ENCODE measurements at regions not wholly inside any gene's neighbourhood (a gene's known extent, or its start where the extent isn't known, plus 50 kb on each side); places are given as distances from the start of the nearest gene placed in this dataset.

DNA sequence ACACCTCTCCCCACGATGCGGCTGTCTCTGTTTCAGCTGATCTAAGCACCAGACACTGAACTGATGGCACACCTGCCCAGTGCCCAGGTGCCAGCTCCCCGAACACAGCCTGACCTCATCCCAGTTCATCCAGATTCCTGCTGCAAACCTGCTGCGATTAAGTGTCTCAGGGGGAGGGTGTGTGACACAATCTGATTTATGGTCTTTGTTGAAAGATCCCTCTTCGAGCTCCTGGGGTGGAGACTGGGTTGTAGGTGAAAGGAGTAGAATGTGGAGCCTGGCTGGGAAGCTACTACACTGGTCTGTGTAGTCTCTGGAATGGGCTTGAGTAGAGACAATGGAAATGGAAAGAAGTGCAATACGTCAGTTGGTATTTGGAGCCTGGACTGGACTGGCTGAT, 390.3 kb downstream of the SHANK2 start:
- ATAC-seq (ENCODE audit: low read depth in 2 of 2) (no peak), DNase-seq (no peak)
- Mint-ChIP-seq H3K36me3 (no peaks in the 10 kb centered on the region), H3K9me3 (peaks cover 0 to 6% (median 0%) of the 10 kb centered on the region in 7 donors), H3K27me3 (peaks cover 0 to 11% (median 10%) of the 10 kb centered on the region in 3 donors), H3K27ac (no peak overlapping the region), H3K4me3 (no peak overlapping the region), H3K4me1 (no peaks in the 10 kb centered on the region)

DNA sequence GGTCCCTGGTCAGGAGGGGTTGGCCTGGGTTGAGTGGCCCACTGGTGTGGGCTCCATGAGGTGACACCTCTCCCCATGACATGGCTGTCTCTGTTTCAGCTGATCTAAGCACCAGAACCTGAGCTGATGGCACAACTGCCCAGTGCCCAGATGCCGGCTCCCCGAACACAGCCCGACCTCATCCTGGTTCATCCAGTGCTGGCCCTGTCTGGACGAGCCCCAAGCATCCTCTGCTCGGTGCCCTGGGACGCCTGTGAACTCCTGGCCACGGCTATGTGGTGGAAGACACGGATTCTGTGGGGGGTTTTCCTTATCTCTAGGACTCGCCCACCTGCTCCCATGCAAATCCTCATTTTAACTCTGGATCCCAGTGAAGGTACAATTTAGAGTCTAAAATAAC, 389.2 kb downstream of the SHANK2 start:
- Mint-ChIP-seq H3K27ac (no peak overlapping the region), H3K9me3 (peaks cover 0 to 6% (median 0%) of the 10 kb centered on the region in 7 donors), H3K4me1 (no peaks in the 10 kb centered on the region), H3K36me3 (no peaks in the 10 kb centered on the region), H3K27me3 (peaks cover 0 to 11% (median 10%) of the 10 kb centered on the region in 3 donors), H3K4me3 (no peak overlapping the region)
- ATAC-seq (ENCODE audit: low read depth in 2 of 2): no peak
- no peak for DNase-seq

DNA sequence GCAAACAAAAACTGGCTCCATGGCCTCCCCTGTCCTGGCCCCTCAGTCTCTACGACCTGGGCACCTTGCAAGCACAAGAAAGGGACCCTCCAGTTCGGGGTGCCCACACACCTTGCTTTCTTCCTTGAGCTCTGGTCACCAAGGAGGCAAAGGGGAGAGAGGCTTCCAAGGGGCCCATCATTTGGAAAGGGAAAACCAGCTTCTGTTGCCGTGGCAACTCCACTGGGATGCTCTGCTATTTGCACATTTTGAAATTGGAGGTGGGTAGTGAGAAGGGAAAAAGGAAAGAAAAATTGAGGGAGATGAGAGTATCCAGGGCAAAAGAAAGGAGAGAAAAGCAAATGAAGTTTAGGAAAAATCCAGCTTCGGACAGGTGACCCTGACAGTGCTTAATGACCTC, 388.4 kb downstream of the SHANK2 start:
- DNase-seq (no peak), ATAC-seq (ENCODE audit: low read depth in 2 of 2) (no peak)
- Mint-ChIP-seq H3K4me3 (no peak overlapping the region), H3K36me3 (no peaks in the 10 kb centered on the region), H3K27me3 (peaks cover 0 to 10% (median 6%) of the 10 kb centered on the region in 3 donors), H3K27ac (no peak overlapping the region), H3K9me3 (peaks cover 0 to 4% (median 0%) of the 10 kb centered on the region in 7 donors), H3K4me1 (no peaks in the 10 kb centered on the region)

DNA sequence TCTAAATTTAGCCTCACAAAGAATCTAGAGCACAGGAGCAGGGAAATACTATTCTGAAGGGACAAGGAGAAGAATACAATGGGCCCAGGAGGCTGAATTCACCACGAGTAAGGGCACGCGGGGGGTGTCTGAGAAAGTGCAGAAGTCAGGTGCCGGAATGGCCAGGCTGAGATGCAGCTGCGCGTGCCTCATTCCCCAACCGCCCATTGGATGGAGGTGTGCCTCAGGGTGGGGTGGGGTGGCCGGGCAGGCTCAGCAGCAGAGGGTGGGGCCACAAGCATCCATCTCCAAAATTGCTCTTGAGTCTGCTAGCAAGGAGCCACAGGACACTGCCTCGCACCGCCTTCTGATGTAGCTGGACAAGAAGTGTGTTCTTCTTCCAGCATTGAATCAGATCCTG, 387.0 kb downstream of the SHANK2 start:
- H3K27ac Mint-ChIP-seq: no peak overlapping the region
- peaks cover 0 to 5% (median 0%) of the 10 kb centered on the region in 3 donors for H3K4me1 Mint-ChIP-seq
- ATAC-seq (ENCODE audit: low read depth in 2 of 2) (no peak), DNase-seq (no peak)
- no peaks in the 10 kb centered on the region for H3K9me3 Mint-ChIP-seq
- no peak overlapping the region for H3K4me3 Mint-ChIP-seq
- no peaks in the 10 kb centered on the region for H3K36me3 Mint-ChIP-seq
- peaks cover 5 to 9% (median 6%) of the 10 kb centered on the region in 3 donors for H3K27me3 Mint-ChIP-seq

DNA sequence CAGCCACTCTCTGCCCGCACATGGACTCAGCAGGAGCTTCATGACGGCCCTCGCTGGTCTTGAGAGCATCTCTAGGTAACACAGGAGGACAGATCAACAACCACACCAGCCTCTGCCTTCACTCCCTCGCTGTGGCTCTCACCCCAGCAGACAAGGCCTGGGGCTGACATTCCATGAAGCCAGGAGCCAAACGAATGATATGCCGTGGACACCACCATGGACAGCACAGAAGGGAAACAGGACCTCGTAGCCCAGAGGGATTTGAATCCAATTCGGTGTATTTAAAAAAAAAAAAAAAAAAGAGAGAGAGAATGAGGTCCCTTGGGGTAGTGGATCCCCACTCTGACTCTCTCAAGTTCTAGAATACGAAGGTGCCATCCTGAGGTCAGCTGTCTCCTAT, 385.5 kb downstream of the SHANK2 start:
- ATAC-seq (ENCODE audit: low read depth in 2 of 2): no peak
- Mint-ChIP-seq H3K36me3 (no peaks in the 10 kb centered on the region), H3K27me3 (peaks cover 8 to 14% (median 9%) of the 10 kb centered on the region in 3 donors), H3K27ac (no peak overlapping the region), H3K4me3 (no peak overlapping the region), H3K4me1 (peaks cover 0 to 5% (median 0%) of the 10 kb centered on the region in 3 donors), H3K9me3 (peaks cover 0 to 2% (median 0%) of the 10 kb centered on the region in 7 donors)
- no peak for DNase-seq

DNA sequence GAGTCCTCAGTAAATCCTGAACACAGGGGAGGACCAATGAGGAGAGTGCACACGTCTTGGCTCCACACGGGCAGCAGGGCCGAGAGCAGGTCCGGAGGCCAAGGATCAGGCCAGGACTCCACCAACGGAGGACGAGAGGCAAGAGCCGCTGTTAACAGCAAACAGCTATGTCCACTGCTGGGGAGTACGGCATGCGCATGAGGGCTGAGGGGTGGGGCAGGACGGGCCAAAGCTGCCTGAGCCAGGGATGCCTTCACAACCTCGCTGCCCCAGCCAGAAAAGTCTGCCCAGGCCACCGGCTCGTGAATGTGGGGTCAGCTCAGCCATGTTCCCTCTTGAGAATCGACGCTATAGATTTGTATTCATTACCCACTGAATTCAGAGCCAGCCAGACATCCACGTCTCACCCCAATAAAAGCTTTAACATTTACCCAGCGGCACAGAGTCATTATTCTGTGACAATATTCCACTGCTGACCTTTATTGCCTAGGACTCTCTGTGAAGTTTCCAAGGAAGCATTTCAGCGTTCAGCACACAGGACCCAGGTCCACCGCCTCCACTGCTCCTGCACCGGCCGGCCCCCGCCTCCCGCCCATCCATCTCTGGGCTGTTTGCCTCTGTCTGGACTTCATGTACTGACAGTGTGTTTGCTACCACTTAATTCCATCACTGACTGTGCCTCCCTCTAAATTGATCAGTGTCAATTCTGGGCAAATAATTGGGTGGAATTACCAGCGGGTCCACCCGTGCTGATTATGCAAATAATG, 384.9 kb downstream of the SHANK2 start:
- DNase-seq: no peak
- Mint-ChIP-seq H3K4me3 (no peak overlapping the region), H3K27ac (no peak overlapping the region), H3K36me3 (no peaks in the 10 kb centered on the region), H3K4me1 (peaks cover 0 to 5% (median 0%) of the 10 kb centered on the region in 3 donors), H3K27me3 (peaks cover 6 to 21% (median 13%) of the 10 kb centered on the region in 3 donors), H3K9me3 (peaks cover 0 to 2% (median 0%) of the 10 kb centered on the region in 7 donors)
- ATAC-seq (ENCODE audit: low read depth in 2 of 2): no peak

DNA sequence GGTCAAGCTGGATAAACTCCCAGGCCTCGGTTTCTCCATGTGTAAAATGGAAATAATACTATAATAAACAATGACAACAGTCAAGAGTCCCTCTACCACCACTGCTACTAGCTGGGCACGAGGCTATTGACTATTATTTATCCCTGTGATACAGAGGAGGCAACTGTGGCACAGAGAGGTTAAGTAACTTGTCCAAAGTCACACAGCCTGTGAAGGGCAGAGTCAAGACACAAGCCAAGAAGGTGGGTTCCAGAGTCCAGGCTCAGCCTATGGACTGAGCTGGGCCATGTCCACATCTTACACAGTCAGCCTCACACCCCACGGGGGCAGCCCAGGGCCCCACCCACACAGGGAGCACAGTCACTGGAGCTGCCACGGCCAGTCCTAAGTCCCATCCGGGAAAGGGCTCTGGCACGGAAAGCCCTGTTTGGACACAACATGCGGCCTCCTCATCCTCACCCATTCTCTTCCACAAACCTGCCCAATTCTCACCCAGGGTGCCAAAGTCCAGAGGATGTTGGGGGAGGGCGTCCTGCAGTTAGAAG, 384.0 kb downstream of the SHANK2 start:
- H3K4me3 Mint-ChIP-seq: no peak overlapping the region

DNA sequence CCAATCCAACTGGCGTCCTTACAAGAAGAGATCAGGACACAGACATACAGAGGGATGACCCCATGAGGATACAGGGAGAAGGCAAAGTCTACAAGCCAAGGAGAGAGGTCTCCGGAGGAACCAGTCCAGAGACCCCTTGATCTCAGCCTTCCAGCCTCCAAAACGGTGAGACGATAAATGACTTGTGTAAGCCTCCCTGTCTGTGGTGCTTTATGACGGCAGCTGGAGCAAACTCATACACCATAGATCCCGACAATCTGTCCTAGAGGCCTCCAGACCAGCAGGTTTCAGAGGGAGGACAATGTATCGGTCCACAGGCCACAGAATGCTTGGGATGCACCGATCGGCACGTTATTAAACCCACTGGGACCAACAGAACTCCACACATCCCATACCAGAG, 383.3 kb downstream of the SHANK2 start:
- no peak for DNase-seq

More for the DNA sequence above, 384.0 kb downstream of the SHANK2 start:
- Mint-ChIP-seq H3K27me3 (peaks cover 6 to 30% (median 22%) of the 10 kb centered on the region in 3 donors), H3K27ac (no peak overlapping the region), H3K36me3 (no peaks in the 10 kb centered on the region), H3K9me3 (peaks cover 0 to 2% (median 0%) of the 10 kb centered on the region in 7 donors), H3K4me1 (peaks cover 0 to 5% (median 0%) of the 10 kb centered on the region in 3 donors)
- DNase-seq (no peak), ATAC-seq (ENCODE audit: low read depth in 2 of 2) (no peak)

DNA sequence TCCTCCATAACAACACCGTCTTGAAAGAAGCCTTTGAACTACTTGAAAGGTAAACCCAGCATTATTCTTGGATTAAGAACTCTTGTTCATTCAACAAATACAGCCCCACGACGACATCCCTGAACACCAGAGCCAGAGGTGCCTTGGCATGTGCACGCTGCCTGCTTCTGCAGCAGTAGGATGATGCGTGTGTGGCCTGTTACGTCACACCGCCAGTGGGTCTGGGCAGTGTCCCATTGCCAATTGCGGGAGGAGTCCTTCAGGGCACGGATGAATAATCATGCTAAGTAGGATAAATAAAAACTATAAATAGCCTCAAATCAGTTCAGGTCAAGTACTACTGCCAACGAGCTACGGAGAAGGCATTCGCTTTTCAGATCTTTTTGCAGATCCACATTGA, 380.5 kb downstream of the SHANK2 start:
- Mint-ChIP-seq H3K4me3 (peak overlapping the region in 2 of 8 donors; percentile 22 to 72), H3K27ac (no peak overlapping the region), H3K27me3 (peaks cover 13 to 39% (median 31%) of the 10 kb centered on the region in 3 donors), H3K4me1 (peaks cover 0 to 5% (median 0%) of the 10 kb centered on the region in 3 donors), H3K36me3 (no peaks in the 10 kb centered on the region), H3K9me3 (peaks cover 0 to 2% (median 0%) of the 10 kb centered on the region in 7 donors)
- no peak for DNase-seq
- no peak for ATAC-seq (ENCODE audit: low read depth in 2 of 2)

More for the DNA sequence above, 383.3 kb downstream of the SHANK2 start:
- H3K9me3 Mint-ChIP-seq: peaks cover 0 to 2% (median 0%) of the 10 kb centered on the region in 7 donors
- H3K27me3 Mint-ChIP-seq: peaks cover 11 to 36% (median 27%) of the 10 kb centered on the region in 3 donors
- H3K27ac Mint-ChIP-seq: no peak overlapping the region
- no peaks in the 10 kb centered on the region for H3K36me3 Mint-ChIP-seq
- ATAC-seq (ENCODE audit: low read depth in 2 of 2): no peak
- H3K4me3 Mint-ChIP-seq: no peak overlapping the region
- H3K4me1 Mint-ChIP-seq: peaks cover 0 to 5% (median 0%) of the 10 kb centered on the region in 3 donors

DNA sequence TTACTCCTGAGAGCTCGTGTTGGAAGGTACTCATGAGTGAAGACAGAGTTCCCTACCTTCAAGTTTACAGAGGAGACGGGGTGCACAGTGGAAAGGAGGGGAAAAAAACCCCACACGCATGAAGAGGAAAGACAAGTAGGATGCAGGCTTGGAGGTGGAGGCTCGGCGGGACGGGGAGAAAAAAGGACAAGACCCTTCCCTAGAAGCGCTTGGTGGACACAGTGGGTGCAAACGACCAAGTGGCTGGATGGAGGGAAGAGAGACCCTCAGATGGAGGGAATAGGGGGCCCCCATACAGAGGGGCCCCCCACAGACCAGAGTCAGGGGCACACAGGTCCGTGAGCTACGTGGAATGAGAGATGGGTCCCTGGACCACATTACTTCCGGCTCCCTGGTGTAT, 380.1 kb downstream of the SHANK2 start:
- Mint-ChIP-seq H3K9me3 (peaks cover 0 to 2% (median 0%) of the 10 kb centered on the region in 7 donors), H3K4me1 (peaks cover 0 to 5% (median 0%) of the 10 kb centered on the region in 3 donors), H3K36me3 (no peaks in the 10 kb centered on the region), H3K4me3 (no peak overlapping the region), H3K27ac (no peak overlapping the region), H3K27me3 (peaks cover 13 to 39% (median 33%) of the 10 kb centered on the region in 3 donors)
- ATAC-seq (ENCODE audit: low read depth in 2 of 2) (no peak), DNase-seq (no peak)

DNA sequence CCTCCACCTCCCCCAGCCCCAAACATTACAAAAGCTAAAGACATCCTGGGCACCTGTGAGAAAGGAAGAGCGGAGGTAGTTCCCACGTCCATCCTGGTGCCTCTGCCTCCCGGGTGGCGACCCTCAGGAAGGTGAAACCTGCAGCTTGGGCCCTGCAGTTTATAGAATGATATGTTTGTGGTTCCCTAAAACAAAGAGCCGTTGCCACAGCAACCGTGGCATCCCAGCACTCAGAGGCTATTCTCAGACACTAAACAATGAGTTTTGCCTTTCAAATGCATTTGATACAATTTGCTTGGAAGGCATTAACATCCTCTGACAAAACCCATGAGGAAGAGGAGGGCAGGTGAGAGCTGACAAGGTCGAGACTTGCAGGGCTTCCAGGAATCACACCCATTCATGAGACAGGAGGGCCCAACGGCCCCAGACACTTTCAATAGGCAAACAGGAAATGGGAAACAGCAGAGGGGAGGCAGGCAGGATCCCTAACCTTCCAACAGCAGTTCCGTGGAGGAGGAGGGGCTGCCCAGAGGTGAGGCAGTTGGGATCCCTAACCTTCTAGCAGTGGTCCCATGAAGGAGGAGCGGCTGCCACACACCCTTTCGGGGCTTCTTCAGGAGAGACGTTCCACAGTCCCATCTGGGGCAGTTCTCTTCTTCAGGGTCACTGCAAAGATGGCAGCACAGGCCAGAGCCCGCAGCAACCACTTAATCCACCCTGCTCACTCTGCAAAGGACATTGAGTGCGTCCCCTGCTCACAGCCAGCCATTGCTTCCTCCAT, 379.2 kb downstream of the SHANK2 start:
- no peak for ATAC-seq (ENCODE audit: low read depth in 2 of 2)
- Mint-ChIP-seq H3K27ac (no peak overlapping the region), H3K4me3 (no peak overlapping the region), H3K4me1 (peaks cover 0 to 5% (median 0%) of the 10 kb centered on the region in 3 donors), H3K36me3 (no peaks in the 10 kb centered on the region), H3K27me3 (peaks cover 16 to 39% (median 33%) of the 10 kb centered on the region in 3 donors), H3K9me3 (peaks cover 0 to 2% (median 0%) of the 10 kb centered on the region in 7 donors)
- no peak for DNase-seq

DNA sequence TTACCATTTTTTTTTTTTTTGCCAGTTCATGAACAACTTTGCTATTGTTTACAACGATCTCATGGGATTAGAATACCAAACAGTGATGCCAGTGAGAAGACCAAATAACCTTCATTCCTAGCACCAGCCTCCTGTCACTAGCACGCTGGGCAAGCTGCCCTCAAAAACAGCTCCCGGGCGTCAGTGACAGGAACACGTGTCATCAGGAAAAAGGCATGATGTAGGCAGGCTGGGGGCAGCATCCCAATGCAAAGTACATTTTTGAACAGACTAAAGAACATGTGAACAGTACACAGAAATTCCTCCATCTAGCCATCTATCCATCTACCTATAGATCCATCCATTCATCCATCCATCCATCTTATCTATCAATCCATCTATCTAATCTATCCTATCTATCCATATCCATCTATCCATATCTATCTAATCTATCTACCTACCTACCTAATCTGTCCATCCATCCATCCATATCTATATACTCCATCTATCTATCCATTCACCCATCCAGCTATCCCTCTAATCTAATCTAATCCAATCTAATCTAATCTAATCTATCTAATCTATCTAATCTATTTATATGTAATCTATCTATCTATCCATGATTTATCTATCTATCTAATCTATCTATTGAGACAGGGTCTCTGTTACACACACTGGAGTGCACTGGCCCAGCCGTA, 378.5 kb downstream of the SHANK2 start:
- no peak overlapping the region for H3K4me3 Mint-ChIP-seq
- peaks cover 16 to 40% (median 33%) of the 10 kb centered on the region in 3 donors for H3K27me3 Mint-ChIP-seq
- peaks cover 0 to 2% (median 0%) of the 10 kb centered on the region in 7 donors for H3K9me3 Mint-ChIP-seq
- H3K4me1 Mint-ChIP-seq: peaks cover 0 to 5% (median 0%) of the 10 kb centered on the region in 3 donors
- ATAC-seq (ENCODE audit: low read depth in 2 of 2): no peak
- no peak for DNase-seq
- no peaks in the 10 kb centered on the region for H3K36me3 Mint-ChIP-seq
- no peak overlapping the region for H3K27ac Mint-ChIP-seq

DNA sequence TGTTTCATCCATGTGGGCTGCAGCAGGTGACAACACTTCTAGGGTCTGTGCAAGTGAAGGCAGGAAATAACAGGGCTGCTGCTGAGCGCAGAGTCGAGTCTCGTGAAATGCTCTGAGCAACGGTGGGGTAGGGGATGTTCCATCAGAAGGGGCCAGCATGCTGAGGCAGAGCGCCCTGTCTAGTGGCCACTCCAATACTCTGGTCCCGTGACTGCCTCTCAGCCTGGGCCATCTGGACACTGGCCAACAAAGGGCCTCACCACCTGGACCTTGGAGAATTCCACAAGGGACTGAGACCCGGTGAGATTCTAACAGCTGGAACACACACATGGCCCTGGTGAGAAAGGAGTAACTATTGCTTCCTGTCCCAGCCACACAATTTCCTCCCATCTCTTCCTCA, 375.7 kb downstream of the SHANK2 start:
- no peaks in the 10 kb centered on the region for H3K9me3 Mint-ChIP-seq
- H3K36me3 Mint-ChIP-seq: no peaks in the 10 kb centered on the region
- DNase-seq (no peak), ATAC-seq (ENCODE audit: low read depth in 2 of 2) (no peak)
- peaks cover 13 to 43% (median 35%) of the 10 kb centered on the region in 3 donors for H3K27me3 Mint-ChIP-seq
- peak overlapping the region in 1 of 6 donors; percentile 33 for H3K27ac Mint-ChIP-seq
- no peak overlapping the region for H3K4me3 Mint-ChIP-seq
- no peaks in the 10 kb centered on the region for H3K4me1 Mint-ChIP-seq
